WI38 (cell line): ENCODE measurements at regions not wholly inside any gene's neighbourhood (a gene's known extent, or its start where the extent isn't known, plus 50 kb on each side); places are given as distances from the start of the nearest gene placed in this dataset.

Experiments
- H3K4me3 ChIP-seq: 2 replicates; pipeline ENCODE4 v1.5.1; 2011; ENCODE audit warnings: low read depth, mild to moderate bottlenecking, control low read depth, low read length
- CTCF ChIP-seq: IDR thresholded peaks from 2 replicates; pipeline ENCODE4 v1.5.1; 2012; ENCODE audit warnings: low read depth, mild to moderate bottlenecking, control low read depth, low read length

DNA sequence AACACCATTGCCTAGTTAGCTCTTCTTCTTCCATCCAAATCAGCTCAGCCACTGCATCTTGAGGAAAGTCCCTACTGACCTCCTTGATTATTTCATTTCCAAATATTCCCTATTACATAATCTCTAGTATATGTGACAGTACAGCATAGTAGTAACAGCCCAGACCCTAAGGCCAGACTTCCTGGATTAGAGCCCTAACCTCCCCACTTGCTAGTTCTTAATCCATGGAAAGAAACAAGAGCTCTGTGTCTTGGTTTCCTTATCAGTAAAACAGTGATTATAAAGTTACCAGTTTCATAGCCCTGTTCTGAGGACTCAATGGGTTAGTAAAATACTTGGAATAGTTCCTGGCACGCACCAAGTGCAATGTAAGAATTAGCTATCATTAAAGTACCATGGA is 153.0 kb downstream of the RAP2A start:
- no peak overlapping the region for H3K4me3 ChIP-seq
- no peak for TF ChIP-seq CTCF

GRCh38 chr13:97588993-97589392 is 155.0 kb downstream of the RAP2A start:
- no peak overlapping the region for H3K4me3 ChIP-seq
- TF ChIP-seq CTCF: no peak

DNA sequence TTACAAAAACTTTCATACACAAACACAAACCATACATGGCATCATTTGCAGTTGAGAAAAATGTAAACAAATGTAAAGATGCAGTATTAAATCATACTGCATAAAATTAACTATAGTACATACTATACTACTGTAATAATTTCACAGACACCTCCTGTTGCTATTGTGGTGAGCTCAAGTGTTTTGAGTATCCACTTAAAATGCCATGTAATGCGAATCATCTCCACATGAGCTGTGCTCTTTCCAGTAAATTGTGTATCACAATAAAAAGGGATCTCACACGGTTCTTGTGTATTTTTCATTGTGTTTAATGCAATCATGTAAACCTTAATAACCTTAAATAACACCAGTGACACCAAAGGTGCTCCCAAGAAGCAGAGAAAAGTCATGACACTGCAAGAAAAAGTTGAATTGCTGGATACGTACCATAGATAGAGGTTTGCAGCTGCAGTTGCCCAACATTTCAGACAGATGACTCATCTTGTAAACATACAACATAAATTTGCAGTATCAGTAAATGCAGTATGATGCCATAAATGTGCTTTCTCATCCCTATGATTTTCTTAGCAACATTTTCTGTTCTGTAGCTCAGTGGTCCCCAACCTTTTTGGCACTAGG is 166.6 kb downstream of the RAP2A start:
- no peak overlapping the region for H3K4me3 ChIP-seq
- no peak for TF ChIP-seq CTCF

DNA sequence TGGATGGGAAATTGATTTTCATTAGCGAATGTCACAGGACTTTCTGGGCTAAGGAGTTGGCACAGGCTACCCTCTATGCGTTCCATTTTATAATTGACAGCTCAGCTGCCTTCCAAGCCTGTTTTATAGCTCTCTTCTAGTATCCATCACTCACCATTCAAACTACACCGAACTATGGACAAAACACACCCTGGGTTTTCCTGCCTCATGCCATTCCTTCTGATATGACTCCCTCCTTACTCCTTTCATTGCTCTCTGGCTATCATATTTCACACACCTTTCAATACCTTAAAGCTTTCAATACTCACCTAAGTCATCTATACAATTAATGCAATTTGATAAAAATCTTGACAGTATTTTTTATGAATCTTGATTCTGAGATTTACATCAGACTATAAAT is 181.3 kb downstream of the RAP2A start:
- no peak overlapping the region for H3K4me3 ChIP-seq
- TF ChIP-seq CTCF: no peak

GRCh38 chr13:97616385-97616784 is 182.4 kb downstream of the RAP2A start:
- no peak overlapping the region for H3K4me3 ChIP-seq
- TF ChIP-seq CTCF: no peak

DNA sequence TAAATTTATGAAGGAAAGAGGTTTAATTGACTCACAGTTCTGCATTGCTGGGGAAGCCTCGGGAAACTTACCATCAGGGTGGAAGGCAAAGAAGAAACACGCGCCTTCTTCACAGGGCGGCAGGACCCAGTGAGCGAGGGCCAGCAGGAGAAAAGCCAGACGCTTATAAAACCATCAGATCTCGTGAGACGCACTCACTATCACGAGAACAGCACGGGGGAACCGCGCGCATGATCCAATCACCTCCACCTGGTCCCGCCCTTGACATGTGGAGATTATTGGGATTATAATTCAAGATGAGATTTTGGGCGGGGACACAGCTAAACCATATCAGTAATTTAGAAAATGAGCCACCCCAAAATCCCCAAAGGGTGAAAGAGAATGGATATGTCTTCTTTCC is 187.1 kb downstream of the RAP2A start:
- no peak for TF ChIP-seq CTCF
- H3K4me3 ChIP-seq: no peak overlapping the region

DNA sequence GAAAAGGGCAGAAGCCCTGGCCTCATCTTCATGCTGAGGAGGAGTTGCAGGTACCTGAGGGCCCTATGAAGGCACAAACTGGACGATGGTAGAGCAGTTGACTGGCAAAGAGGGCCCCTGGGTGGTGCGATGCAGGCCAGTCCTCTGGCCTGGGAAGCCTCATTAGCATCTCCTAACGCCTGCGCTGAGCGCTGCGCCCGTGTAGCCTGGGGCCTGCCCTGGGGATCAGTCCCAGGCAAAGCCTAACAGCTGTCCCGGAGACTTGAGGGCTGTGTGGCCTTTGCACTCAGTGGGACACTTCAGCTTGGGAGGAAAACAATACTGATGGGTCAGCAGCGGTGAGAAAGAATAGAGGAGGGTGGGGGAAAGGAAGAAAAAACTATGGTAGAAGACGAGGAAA is 187.7 kb downstream of the RAP2A start:
- H3K4me3 ChIP-seq: no peak overlapping the region
- TF ChIP-seq CTCF: no peak
